BLaER1 treated with 17β-estradiol and CSF1 and Interleukin-3, amounts not matched to agents 10 nM and 100 nM (cell line): ENCODE measurements at regions not wholly inside any gene's neighbourhood (a gene's known extent, or its start where the extent isn't known, plus 50 kb on each side); places are given as distances from the start of the nearest gene placed in this dataset.
A peak's percentile ranks its signal among the peaks of the same experiment; 100 is the strongest.

ENCODE experiments used
- H3K27ac ChIP-seq, 11 experiments: shearing (Covaris generic); formaldehyde crosslinking; 2 replicates each; pipeline ENCODE4 v1.8.1; 2022
- H3K27me3 ChIP-seq, 11 experiments: shearing (Covaris generic); formaldehyde crosslinking; 2 replicates each; pipeline ENCODE4 v1.8.1; 2022
- H3K36me3 ChIP-seq, 11 experiments: shearing (Covaris generic); formaldehyde crosslinking; 2 replicates each; pipeline ENCODE4 v1.8.1; 2022
- H3K4me1 ChIP-seq, 10 experiments: shearing (Covaris generic); formaldehyde crosslinking; 2 replicates each; pipeline ENCODE4 v1.8.1; 2022
- H3K4me2 ChIP-seq, 11 experiments: shearing (Covaris generic); formaldehyde crosslinking; 2 replicates each; pipeline ENCODE4 v1.8.1; 2022
- H3K4me3 ChIP-seq, 10 experiments: shearing (Covaris generic); formaldehyde crosslinking; 2 replicates each; pipeline ENCODE4 v1.8.1; 2022
- H3K9ac ChIP-seq, 11 experiments: shearing (Covaris generic); formaldehyde crosslinking; 2 replicates each; pipeline ENCODE4 v1.8.1; 2022
- H3K9me3 ChIP-seq, 11 experiments: shearing (Covaris generic); formaldehyde crosslinking; replicated peaks in 1 of 11; 2 replicates each; pipeline ENCODE4 v1.8.1; 2022
- H4K20me1 ChIP-seq, 11 experiments: shearing (Covaris generic); formaldehyde crosslinking; 2 replicates each; pipeline ENCODE4 v1.8.1; 2022
- Cebpa-rat ChIP-seq, 11 experiments: shearing (Covaris generic); IDR thresholded peaks; 2 replicates each; pipeline ENCODE4 v1.8.1; 2022

DNA sequence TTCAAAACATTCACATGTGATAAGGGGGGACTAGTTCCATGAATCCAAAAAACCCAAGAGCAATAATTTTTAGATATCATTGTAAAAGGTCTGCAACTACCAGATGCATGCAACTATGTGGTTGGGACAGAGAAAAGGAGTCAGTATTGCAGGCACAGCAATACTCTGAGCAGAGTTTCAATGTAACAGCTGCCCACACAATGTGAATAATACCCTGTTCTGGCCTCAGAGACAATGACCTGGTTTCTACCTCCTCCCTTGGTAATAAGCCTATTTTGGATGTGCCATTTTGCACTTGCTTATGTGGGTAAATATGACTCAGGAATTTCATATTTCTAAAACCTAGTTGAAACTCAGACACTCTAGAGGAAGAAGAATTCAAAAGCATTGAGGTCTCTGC lies 194.8 kb upstream of the RASGEF1B start:
- H3K27me3 ChIP-seq = no peaks in the 10 kb centered on the region
- H3K4me2 ChIP-seq = no peak overlapping the region
- no peak overlapping the region for H3K9ac ChIP-seq
- no peaks in the 10 kb centered on the region for H3K4me1 ChIP-seq
- H3K9me3 ChIP-seq = no peaks in the 10 kb centered on the region
- no peak overlapping the region for H3K27ac ChIP-seq
- no peak for TF ChIP-seq Cebpa-rat (IDR thresholded peaks at IDR 0.05)
- no peak overlapping the region for H3K4me3 ChIP-seq
- no peaks in the 10 kb centered on the region for H4K20me1 ChIP-seq
- no peaks in the 10 kb centered on the region for H3K36me3 ChIP-seq

- H3K4me2 ChIP-seq = no peak overlapping the region
- TF ChIP-seq Cebpa-rat (IDR thresholded peaks at IDR 0.05) = no peak
- no peak overlapping the region for H3K4me3 ChIP-seq
- H3K9me3 ChIP-seq = no peaks in the 10 kb centered on the region
- H3K4me1 ChIP-seq = no peaks in the 10 kb centered on the region
- no peaks in the 10 kb centered on the region for H3K27me3 ChIP-seq
- H3K36me3 ChIP-seq = no peaks in the 10 kb centered on the region
- no peak overlapping the region for H3K9ac ChIP-seq
- no peaks in the 10 kb centered on the region for H4K20me1 ChIP-seq
- no peak overlapping the region for H3K27ac ChIP-seq
Observed at GRCh38 chr4:81665649-81666048, 193.9 kb upstream of the RASGEF1B start.

DNA sequence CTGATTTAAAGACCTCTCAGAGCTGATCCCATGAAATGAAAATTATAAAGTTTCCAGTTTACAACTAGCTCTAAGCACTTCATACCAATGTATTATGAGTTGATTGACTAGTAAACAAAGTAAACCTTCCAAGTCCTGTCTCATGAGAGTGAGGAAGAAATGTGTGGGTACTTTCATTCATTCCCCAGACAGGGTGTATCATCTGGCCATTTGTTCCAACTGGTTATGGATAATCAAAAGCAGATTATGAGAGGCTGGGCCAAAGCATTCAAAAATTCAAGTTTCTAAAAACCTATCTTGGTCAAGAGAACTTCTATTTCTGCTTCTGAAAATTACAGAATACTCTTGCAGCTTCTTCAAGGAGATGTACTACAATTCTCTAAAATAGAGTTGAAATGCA lies 193.3 kb upstream of the RASGEF1B start:
- TF ChIP-seq Cebpa-rat (IDR thresholded peaks at IDR 0.05) = no peak

GRCh38 chr4:81664079-81664478 lies 192.4 kb upstream of the RASGEF1B start:
- TF ChIP-seq Cebpa-rat (IDR thresholded peaks at IDR 0.05) = no peak
- H3K4me1 ChIP-seq = no peaks in the 10 kb centered on the region
- no peak overlapping the region for H3K4me2 ChIP-seq
- H3K9me3 ChIP-seq = peaks cover 0 to 8% (median 0%) of the 10 kb centered on the region in 11 experiments; a peak in 4 of 22 replicates
- H3K27ac ChIP-seq = no peak overlapping the region
- H3K9ac ChIP-seq = no peak overlapping the region
- no peaks in the 10 kb centered on the region for H3K36me3 ChIP-seq
- no peak overlapping the region for H3K4me3 ChIP-seq
- no peaks in the 10 kb centered on the region for H3K27me3 ChIP-seq
- H4K20me1 ChIP-seq = no peaks in the 10 kb centered on the region

More for the DNA sequence above, 193.3 kb upstream of the RASGEF1B start:
- no peaks in the 10 kb centered on the region for H3K36me3 ChIP-seq
- H3K4me2 ChIP-seq = no peak overlapping the region
- no peaks in the 10 kb centered on the region for H3K4me1 ChIP-seq
- H3K27me3 ChIP-seq = no peaks in the 10 kb centered on the region
- H3K27ac ChIP-seq = no peak overlapping the region
- H3K9me3 ChIP-seq = no peaks in the 10 kb centered on the region
- H3K9ac ChIP-seq = no peak overlapping the region
- H3K4me3 ChIP-seq = no peak overlapping the region
- H4K20me1 ChIP-seq = no peaks in the 10 kb centered on the region

- Histone ChIP-seq H3K4me2 (no peak overlapping the region), H3K4me1 (no peaks in the 10 kb centered on the region), H3K9ac (no peak overlapping the region), H3K4me3 (no peak overlapping the region), H3K27ac (no peak overlapping the region), H4K20me1 (no peaks in the 10 kb centered on the region), H3K9me3 (peaks cover 0 to 10% (median 0%) of the 10 kb centered on the region in 11 experiments; a peak in 4 of 22 replicates), H3K36me3 (no peaks in the 10 kb centered on the region), H3K27me3 (no peaks in the 10 kb centered on the region)
- no peak for TF ChIP-seq Cebpa-rat (IDR thresholded peaks at IDR 0.05)
Observed at GRCh38 chr4:81663368-81663767, 191.7 kb upstream of the RASGEF1B start.

GRCh38 chr4:81659051-81659450 lies 187.3 kb upstream of the RASGEF1B start:
- H3K9me3 ChIP-seq = peaks cover 12 to 32% (median 25%) of the 10 kb centered on the region in 11 experiments; a peak in 21 of 22 replicates
- H3K36me3 ChIP-seq = no peaks in the 10 kb centered on the region
- no peak for TF ChIP-seq Cebpa-rat (IDR thresholded peaks at IDR 0.05)
- H4K20me1 ChIP-seq = no peaks in the 10 kb centered on the region
- H3K4me3 ChIP-seq = no peak overlapping the region
- no peaks in the 10 kb centered on the region for H3K4me1 ChIP-seq
- H3K27ac ChIP-seq = no peak overlapping the region
- no peaks in the 10 kb centered on the region for H3K27me3 ChIP-seq
- H3K9ac ChIP-seq = no peak overlapping the region
- no peak overlapping the region for H3K4me2 ChIP-seq

GRCh38 chr4:81652069-81652478 lies 180.4 kb upstream of the RASGEF1B start:
- H3K9me3 ChIP-seq = peaks cover 1 to 14% (median 8%) of the 10 kb centered on the region in 11 experiments; a peak in 13 of 22 replicates
- H3K36me3 ChIP-seq = no peaks in the 10 kb centered on the region
- no peak overlapping the region for H3K4me3 ChIP-seq
- TF ChIP-seq Cebpa-rat (IDR thresholded peaks at IDR 0.05) = no peak
- H3K4me2 ChIP-seq = peak overlapping the region in 10 of 11 experiments; percentile 1 to 86 (median 58); a peak in 13 of 22 replicates
- H3K27ac ChIP-seq = no peak overlapping the region
- no peak overlapping the region for H3K9ac ChIP-seq
- no peaks in the 10 kb centered on the region for H3K27me3 ChIP-seq
- H3K4me1 ChIP-seq = peaks cover 43 to 59% (median 52%) of the 10 kb centered on the region in 10 experiments
- no peaks in the 10 kb centered on the region for H4K20me1 ChIP-seq

DNA sequence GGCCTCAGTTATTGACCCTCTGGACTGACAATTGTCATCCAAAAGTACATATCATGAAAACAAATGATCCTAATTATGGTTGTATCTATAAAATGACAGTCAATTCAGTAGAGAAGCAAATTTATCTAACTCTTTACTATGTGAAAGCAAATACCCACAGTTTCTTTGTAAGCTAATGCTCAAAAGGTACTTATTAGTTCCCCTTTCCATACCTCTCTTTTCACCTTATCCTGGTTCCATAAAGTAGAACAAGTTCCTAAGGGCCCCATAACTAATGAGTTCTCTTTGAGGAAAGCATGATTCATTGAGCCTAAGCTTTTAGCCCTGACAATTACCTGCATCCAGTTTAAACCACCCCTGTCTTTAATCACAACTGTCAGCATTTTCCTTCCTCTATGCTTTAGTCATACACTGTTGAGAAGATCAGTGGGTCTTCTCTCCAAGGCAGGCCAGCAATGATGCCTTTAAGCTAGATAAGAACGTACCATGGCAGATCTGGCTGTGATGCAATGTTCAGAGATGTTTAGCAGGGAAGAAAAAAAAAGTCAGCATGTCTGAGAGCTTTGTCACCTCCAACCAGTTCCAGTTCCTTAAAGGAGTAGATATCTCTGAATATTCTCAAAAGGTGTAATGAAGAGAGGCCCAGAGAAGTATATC lies 179.7 kb upstream of the RASGEF1B start:
- H3K27me3 ChIP-seq = no peaks in the 10 kb centered on the region
- H3K9me3 ChIP-seq = peaks cover 0 to 9% (median 3%) of the 10 kb centered on the region in 11 experiments; a peak in 8 of 22 replicates
- H3K4me2 ChIP-seq = peak overlapping the region; percentile 34 to 86 (median 64)
- no peak overlapping the region for H3K9ac ChIP-seq
- H3K27ac ChIP-seq = peak overlapping the region in 7 of 11 experiments; percentile 30 to 84 (median 77); a peak in 13 of 22 replicates
- no peak for TF ChIP-seq Cebpa-rat (IDR thresholded peaks at IDR 0.05)
- H3K36me3 ChIP-seq = no peaks in the 10 kb centered on the region
- peaks cover 43 to 66% (median 56%) of the 10 kb centered on the region in 10 experiments for H3K4me1 ChIP-seq
- H4K20me1 ChIP-seq = no peaks in the 10 kb centered on the region
- no peak overlapping the region for H3K4me3 ChIP-seq

- Histone ChIP-seq H3K4me1 (peaks cover 43 to 71% (median 57%) of the 10 kb centered on the region in 10 experiments), H4K20me1 (no peaks in the 10 kb centered on the region), H3K27ac (peak overlapping the region in 8 of 11 experiments; percentile 15 to 84 (median 76); a peak in 13 of 22 replicates), H3K36me3 (no peaks in the 10 kb centered on the region), H3K4me2 (peak overlapping the region; percentile 34 to 86 (median 64)), H3K4me3 (no peak overlapping the region), H3K27me3 (no peaks in the 10 kb centered on the region), H3K9ac (no peak overlapping the region), H3K9me3 (peaks cover 0 to 4% (median 0%) of the 10 kb centered on the region in 11 experiments; a peak in 7 of 22 replicates)
- TF ChIP-seq Cebpa-rat (IDR thresholded peaks at IDR 0.05) = no peak
Observed at GRCh38 chr4:81650606-81651242, 179.0 kb upstream of the RASGEF1B start.
